Pancreas (tissue), 10 donors: ENCODE measurements at regions not wholly inside any gene's neighbourhood (a gene's known extent, or its start where the extent isn't known, plus 50 kb on each side); places are given as distances from the start of the nearest gene placed in this dataset.

Experiments used
- ATAC-seq, 4 donors: fragments of 200-7000 bp; cut with Tn5 transposase; one replicate each; pipeline versions ENCODE4 v1.8.0 to v1.9.1; 2020; ENCODE audit warnings: mild to moderate bottlenecking in 4 of 4, moderate library complexity in 4 of 4
- DNase-seq, 6 donors: peaks; one replicate each; pipeline ENCODE4 v3.0.0-alpha.2; 2020
- FAIRE-seq: peaks from 2 replicates; lab custom pipeline; 2012; peaks lifted over from hg19 to GRCh38; lab: Jason Lieb, UNC
- H3K27ac ChIP-seq, 4 donors: fragments of 200-600 bp; sonication (generic); 1 replicate in 3 of 4; 2 replicates in 1 of 4; pipeline versions ENCODE4 v1.5.0 to v1.8.0; 2020
- H3K27me3 ChIP-seq, 4 donors: fragments of 200-600 bp; one replicate each; pipeline ENCODE4 v1.8.0; 2021
- H3K36me3 ChIP-seq, 3 donors: fragments of 200-600 bp; sonication (generic) in 1 of 3; one replicate each; pipeline versions ENCODE4 v1.5.0 to v1.8.0; 2020 to 2021
- H3K4me1 ChIP-seq, 3 donors: fragments of 200-600 bp; one replicate each; pipeline ENCODE4 v1.8.0; 2021
- H3K4me3 ChIP-seq, 4 donors: fragments of 200-600 bp; sonication (generic) in 2 of 4; one replicate each; pipeline versions ENCODE4 v1.5.0 to v1.8.0; 2020 to 2021
- H3K9me3 ChIP-seq, 4 donors: fragments of 200-600 bp; one replicate each; pipeline ENCODE4 v1.8.0; 2021
- WGBS, 2 donors: extraction: QIAGEN DNeasy Blood & Tissue Kit; methylation state at CpG; one replicate each; pipeline ENCODE4 v1.1.7; 2013; 5-methylcytosine and 5-hydroxymethylcytosine counted together
- intact Hi-C, 3 donors: fragments of 100-400 bp; cut with DNase I; formaldehyde crosslinking; loops; one replicate each; pipeline versions ENCODE4 v1.11.1 to v1.14.2; 2022
- TF ChIP-seq, protein P1 (sequence below), 4 donors: fragments of 200-600 bp; sonication (generic) in 3 of 4; IDR thresholded peaks; one replicate each; pipeline versions ENCODE4 v1.5.0 to v1.8.0; 2021; ENCODE audit warnings: antibody characterized with exemption in 4 of 4
- donor health status: healthy with polysubstance abuse.
- donor health status: DM: no; HTN: no; CAD: no; lungs with moderate emphysema.
- donor health status: DM: no; HTN: no; CAD: no.
- donor health status: control.
- donor health status: control.
- donor health status: Bipolar disorder and iron deficiency.
- donor health status: DM: yes; HTN: yes; CAD: no.
- donor health status: DM: no; HTN: no; CAD: no.
- donor health status: DM: no; HTN: no; CAD: no.
- donor health status: DM: yes; HTN: yes; CAD: no.

DNA sequence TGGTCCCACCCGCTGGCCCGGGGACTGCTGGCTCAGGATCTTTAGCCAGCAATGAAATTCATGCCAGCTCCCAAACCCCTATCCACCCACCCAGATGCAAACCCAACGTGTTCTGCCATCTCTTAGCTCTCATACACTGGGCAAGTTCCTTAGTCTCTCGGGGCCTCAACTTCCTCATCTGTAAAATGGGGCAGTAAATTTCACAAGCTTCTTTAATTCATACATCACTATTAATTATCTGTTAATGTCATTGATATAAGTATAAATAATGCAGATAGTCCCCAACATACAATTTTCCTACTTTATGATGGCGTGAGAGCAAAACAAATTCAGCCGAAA lies 398.7 kb downstream of the SOX9 start:
- intact Hi-C loops = loop anchor here in 1 of 3 donors (10.0 kb wide), 1 partner anchor 95 kb away; no protein-coding TSS in a partner anchor
- Histone ChIP-seq H3K36me3 (no peaks in the 10 kb centered on the region), H3K27ac (peak overlapping the region; percentile 61 to 94 (median 78)), H3K4me3 (peak overlapping the region in 1 of 4 donors; percentile 17), H3K4me1 (peaks cover 50 to 56% (median 53%) of the 10 kb centered on the region in 3 donors), H3K9me3 (no peaks in the 10 kb centered on the region), H3K27me3 (no peaks in the 10 kb centered on the region)
- DNase-seq = no peak
- FAIRE-seq = no peak
- TF ChIP-seq, protein P1, sequence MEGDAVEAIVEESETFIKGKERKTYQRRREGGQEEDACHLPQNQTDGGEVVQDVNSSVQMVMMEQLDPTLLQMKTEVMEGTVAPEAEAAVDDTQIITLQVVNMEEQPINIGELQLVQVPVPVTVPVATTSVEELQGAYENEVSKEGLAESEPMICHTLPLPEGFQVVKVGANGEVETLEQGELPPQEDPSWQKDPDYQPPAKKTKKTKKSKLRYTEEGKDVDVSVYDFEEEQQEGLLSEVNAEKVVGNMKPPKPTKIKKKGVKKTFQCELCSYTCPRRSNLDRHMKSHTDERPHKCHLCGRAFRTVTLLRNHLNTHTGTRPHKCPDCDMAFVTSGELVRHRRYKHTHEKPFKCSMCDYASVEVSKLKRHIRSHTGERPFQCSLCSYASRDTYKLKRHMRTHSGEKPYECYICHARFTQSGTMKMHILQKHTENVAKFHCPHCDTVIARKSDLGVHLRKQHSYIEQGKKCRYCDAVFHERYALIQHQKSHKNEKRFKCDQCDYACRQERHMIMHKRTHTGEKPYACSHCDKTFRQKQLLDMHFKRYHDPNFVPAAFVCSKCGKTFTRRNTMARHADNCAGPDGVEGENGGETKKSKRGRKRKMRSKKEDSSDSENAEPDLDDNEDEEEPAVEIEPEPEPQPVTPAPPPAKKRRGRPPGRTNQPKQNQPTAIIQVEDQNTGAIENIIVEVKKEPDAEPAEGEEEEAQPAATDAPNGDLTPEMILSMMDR (IDR thresholded peaks at IDR 0.05) = no peak
- ATAC-seq = no peak
- WGBS, 2 donors = 51% methylated on average over 6 of the region's 6 CpGs

DNA sequence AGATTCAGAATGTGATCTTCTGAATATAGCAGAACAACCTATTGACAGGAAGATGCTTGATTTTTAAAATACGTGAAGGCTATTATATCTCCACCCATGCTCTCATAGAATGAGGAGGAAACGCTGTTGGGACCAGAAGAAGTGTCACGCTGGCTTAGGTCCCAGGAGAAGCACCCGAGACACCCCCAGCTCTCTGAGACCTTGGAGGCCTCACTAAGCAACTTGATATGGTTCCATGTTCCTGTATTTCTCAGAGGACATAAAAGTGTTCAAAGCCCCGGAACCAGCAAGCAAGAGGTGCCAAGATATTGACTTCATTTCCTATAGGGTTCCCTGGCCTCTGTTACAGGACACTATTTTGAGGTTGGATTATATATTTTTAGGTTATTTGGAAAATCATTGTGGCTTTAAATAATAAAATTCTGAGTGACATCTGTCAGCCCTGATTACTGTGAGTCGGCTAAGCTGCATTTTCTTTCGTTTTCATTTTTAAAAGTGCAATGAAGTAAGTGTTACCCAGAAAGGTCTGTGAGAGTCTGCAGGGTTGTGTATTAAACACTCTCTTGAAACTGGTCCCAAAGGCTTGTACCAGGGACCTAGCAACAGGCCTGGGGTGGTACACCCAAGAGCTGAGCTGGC lies 400.0 kb downstream of the SOX9 start:
- H3K4me1 ChIP-seq = peaks cover 41 to 53% (median 45%) of the 10 kb centered on the region in 3 donors
- no peaks in the 10 kb centered on the region for H3K36me3 ChIP-seq
- H3K27ac ChIP-seq = no peak overlapping the region
- FAIRE-seq = no peak
- no peaks in the 10 kb centered on the region for H3K9me3 ChIP-seq
- no peaks in the 10 kb centered on the region for H3K27me3 ChIP-seq
- TF ChIP-seq, protein P1 (IDR thresholded peaks at IDR 0.05) = no peak
- no peak overlapping the region for H3K4me3 ChIP-seq
- intact Hi-C loops = no loop called here
- DNase-seq = no peak
- ATAC-seq = no peak
- 79 to 83% methylated on average over 7 of the region's 7 CpGs for WGBS, 2 donors

DNA sequence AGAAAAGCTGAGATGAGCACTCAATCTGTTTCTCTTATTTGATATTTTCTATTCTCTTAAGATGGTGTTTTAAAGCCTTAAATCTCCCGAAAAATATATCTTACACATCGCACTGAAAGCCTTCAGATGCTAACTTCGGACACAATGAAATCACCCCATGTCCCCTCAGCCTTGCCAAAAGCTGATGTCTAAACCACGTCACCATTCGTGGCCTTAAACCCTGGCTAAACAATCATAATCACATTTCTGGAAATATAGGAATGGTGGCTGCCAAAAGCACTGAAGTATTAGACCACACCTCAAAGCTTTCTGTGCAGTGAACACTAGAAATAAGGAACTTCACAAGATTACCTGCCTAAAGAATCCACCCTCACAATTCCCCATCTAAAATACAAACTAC lies 402.7 kb downstream of the SOX9 start:
- H3K27ac ChIP-seq = no peak overlapping the region
- no peak for ATAC-seq
- WGBS, 2 donors = 61 to 62% methylated on average over 5 of the region's 5 CpGs
- H3K4me1 ChIP-seq = peaks cover 18 to 30% (median 20%) of the 10 kb centered on the region in 3 donors
- no peaks in the 10 kb centered on the region for H3K36me3 ChIP-seq
- TF ChIP-seq, protein P1 (IDR thresholded peaks at IDR 0.05) = no peak
- FAIRE-seq = no peak
- no peaks in the 10 kb centered on the region for H3K9me3 ChIP-seq
- intact Hi-C loops = no loop called here
- no peak for DNase-seq
- H3K27me3 ChIP-seq = no peaks in the 10 kb centered on the region
- H3K4me3 ChIP-seq = no peak overlapping the region

DNA sequence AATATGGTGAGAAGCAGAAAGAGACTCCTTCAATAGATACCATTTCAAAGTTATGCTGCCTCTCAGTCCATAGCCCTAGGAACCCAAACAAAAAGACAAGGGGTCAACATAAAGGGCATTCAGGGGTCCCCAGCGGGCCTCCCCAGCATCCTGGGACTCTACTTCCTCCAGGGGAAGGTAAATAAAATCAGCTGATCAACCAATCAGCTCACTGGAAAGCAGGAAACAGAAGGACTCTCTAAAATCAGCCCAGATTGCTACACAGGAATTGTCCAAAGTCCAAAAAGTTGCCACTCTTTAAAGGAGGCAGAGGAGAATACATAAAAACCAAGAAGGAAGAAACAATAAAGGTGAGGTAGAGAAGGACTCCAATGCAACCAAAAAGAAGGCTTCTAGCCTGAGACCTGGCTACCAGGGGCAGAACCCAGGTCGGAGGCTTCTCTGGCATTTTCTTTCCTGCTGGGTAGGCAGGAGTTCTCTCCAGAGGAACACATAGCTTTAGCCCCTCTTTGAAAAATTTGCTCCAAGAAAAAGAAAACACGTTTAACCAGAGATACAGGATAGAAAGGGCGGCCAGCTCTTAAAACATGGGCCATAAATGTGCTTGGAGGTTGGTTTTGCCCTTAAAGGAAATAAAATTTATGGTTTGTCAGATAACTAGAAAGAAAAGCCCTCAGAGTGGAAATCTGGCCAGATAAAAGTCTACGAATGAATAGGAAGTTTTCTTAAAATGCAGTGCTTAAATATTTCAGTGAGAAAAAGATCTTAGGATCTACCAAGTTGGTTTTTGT lies 404.6 kb downstream of the SOX9 start:
- Histone ChIP-seq H3K9me3 (no peaks in the 10 kb centered on the region), H3K27ac (peak overlapping the region; percentile 29 to 69 (median 46)), H3K27me3 (no peaks in the 10 kb centered on the region), H3K4me1 (peaks cover 2 to 16% (median 6%) of the 10 kb centered on the region in 3 donors), H3K36me3 (no peaks in the 10 kb centered on the region), H3K4me3 (no peak overlapping the region)
- DNase-seq (no peak), FAIRE-seq (no peak), ATAC-seq (peak; percentile 59 to 64 (median 63))
- TF ChIP-seq, protein P1 (IDR thresholded peaks at IDR 0.05) = no peak
- intact Hi-C loops = no loop called here
- WGBS, 2 donors = 29 to 34% methylated on average over 5 of the region's 5 CpGs

DNA sequence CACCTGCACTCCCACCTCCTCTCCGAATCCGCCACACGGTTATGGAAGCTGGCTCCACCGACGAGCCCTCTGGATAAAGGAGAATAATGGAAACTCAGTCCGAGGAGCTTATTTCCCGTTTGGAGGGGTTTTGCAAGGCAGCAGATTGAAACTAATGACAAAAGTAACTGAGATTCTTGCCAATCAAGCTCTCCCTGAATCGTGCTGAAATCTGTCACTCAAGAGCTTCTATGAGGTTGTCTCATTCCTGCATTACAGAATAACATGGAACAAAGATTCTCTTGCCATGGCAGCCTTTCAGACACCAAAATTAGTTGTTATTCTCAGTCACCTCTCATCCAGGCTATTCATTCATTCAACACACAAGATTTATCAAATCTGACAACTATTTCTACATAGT lies 405.9 kb downstream of the SOX9 start:
- no peak overlapping the region for H3K27ac ChIP-seq
- FAIRE-seq = no peak

More for the DNA sequence above, 405.9 kb downstream of the SOX9 start:
- no peaks in the 10 kb centered on the region for H3K27me3 ChIP-seq
- ATAC-seq (no peak), DNase-seq (no peak)
- 83 to 92% methylated on average over 8 of the region's 8 CpGs for WGBS, 2 donors
- intact Hi-C loops = no loop called here
- peaks cover 0 to 11% (median 6%) of the 10 kb centered on the region in 3 donors for H3K4me1 ChIP-seq
- no peaks in the 10 kb centered on the region for H3K36me3 ChIP-seq
- H3K4me3 ChIP-seq = no peak overlapping the region
- H3K9me3 ChIP-seq = no peaks in the 10 kb centered on the region
- TF ChIP-seq, protein P1 (IDR thresholded peaks at IDR 0.05) = no peak
